NCI-H187 (cell line): ENCODE measurements at regions not wholly inside any gene's neighbourhood (a gene's known extent, or its start where the extent isn't known, plus 50 kb on each side); places are given as distances from the start of the nearest gene placed in this dataset.

Experiments used
- DNase-seq, 2 experiments: peaks; one replicate each; lab custom pipeline; 2025; lab: John Stamatoyannopoulos, UW

- DNase-seq = no peak
These were observed 765.0 kb downstream of the IGSF11 start for GRCh38 chr3:118269537-118270125.

DNA sequence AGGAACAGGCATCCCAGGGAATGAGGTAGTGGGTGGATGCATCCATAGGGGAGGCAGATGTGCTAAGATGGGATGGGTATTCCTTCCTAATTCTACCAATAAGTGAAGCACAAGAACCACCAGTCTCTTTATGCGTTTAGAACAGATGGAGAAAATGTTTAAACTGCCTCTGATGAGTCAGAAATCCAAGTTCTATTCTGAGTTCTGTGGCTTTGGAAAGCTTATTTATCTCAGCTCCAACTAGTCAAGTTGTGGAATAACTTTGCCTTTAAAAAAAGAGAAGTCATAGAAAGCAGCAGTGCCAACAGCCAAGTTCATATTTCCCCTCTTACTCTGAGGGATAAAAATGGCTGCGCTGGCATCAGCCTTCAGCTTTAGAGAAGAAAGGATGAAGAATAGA, 761.7 kb downstream of the IGSF11 start:
- DNase-seq = no peak

DNA sequence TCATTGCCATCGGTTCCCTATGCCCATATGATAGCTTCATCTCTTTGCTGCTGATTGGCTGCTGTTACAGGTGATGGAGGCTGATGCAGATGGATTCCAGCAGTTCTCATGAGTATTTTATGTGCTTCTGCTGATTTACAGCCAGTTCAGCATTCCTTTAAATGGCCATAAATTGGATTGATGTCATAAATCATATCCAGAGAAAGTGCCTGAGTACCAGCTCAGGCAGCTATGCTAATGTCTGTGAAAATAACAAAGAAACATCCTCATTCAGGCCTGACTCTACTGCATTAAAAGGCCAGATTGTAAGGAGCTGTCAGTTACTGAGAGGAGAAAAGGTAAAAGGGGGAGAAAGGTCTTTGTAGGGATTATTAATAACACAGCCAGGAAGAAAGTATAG, 756.8 kb downstream of the IGSF11 start:
- DNase-seq = no peak

DNA sequence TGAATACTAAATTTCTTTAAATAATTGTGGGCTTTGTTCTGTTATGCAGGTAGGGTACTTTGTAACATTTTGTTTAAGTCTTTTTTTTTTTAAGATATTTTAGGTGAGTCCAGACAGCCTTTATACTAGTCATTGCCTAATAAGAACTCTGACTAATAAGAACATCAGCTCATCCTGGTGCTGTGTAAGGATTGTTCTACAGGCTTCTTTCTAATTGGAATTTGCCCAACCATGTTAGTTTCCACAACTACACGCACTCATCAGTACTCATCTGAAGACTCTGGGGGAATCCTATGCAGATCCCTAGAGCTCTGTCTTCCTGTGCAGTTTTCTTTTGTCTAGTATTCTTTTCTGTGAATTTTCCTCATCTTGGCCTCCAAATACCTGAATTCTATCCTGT, 741.8 kb downstream of the IGSF11 start:
- DNase-seq = no peak

- no peak for DNase-seq
These were observed 736.5 kb downstream of the IGSF11 start for GRCh38 chr3:118298133-118298532.

- no peak for DNase-seq
These were observed 730.1 kb downstream of the IGSF11 start for GRCh38 chr3:118304557-118304956.

DNA sequence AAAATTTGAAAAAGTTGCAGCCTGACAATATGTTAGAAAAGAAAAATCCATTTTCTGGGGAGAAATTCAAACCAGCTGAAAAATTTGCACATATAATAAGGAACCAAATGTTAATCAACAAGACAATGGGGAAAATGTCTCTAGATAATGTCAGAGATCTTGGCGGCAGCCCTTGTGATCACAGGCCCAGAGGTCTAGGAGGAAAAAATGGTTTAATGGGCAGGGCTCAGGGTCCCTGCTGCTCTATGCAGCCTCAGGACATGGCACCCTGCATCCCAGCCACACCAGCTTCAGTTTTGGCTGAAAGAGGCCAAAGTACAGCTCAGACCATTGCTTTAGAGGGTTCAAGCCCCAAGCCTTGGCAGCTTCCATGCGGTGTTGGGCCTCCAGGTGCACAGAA, 701.9 kb downstream of the IGSF11 start:
- DNase-seq = no peak

DNA sequence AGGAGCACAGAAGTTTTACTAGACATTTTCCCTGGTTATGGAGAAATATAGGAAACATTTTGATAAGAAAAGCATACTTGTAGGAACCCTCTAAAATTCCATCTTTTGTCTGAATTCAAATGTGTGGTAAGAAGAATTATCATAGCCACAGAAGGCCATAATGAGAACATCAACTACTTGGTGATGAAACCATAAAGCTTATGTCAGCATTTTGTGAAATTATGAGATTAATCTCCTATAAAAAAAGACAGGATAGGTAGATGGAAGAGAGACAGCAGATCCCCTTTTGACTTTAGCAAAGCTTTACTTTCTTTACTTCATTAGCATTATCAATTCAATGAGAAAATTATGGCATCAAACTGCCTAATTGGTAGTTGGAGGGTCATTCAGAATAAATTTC, 697.0 kb downstream of the IGSF11 start:
- DNase-seq = no peak

GRCh38 chr3:118347396-118348168, 687.1 kb downstream of the IGSF11 start:
- DNase-seq = no peak

- no peak for DNase-seq
These were observed 686.5 kb downstream of the IGSF11 start for GRCh38 chr3:118348169-118348557.

DNA sequence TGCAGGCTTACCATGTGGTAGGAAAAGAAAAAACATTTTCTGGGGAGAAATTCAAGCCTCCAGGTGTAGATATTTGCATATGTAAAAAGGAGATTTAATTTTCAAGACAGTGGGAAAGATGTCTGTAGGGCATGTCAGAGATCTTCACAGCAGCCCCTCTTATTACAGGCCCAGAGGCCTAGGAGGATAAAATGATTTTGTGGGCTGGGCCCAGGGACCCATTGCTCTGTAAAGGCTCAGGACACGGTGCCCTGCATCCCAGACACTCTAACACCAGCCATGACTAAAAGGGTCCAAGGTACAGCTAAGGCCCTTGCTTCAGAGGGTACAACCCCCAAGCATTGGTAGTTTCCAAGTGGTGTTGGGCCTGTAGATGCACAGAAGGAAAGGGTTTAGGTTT, 680.1 kb downstream of the IGSF11 start:
- no peak for DNase-seq

DNA sequence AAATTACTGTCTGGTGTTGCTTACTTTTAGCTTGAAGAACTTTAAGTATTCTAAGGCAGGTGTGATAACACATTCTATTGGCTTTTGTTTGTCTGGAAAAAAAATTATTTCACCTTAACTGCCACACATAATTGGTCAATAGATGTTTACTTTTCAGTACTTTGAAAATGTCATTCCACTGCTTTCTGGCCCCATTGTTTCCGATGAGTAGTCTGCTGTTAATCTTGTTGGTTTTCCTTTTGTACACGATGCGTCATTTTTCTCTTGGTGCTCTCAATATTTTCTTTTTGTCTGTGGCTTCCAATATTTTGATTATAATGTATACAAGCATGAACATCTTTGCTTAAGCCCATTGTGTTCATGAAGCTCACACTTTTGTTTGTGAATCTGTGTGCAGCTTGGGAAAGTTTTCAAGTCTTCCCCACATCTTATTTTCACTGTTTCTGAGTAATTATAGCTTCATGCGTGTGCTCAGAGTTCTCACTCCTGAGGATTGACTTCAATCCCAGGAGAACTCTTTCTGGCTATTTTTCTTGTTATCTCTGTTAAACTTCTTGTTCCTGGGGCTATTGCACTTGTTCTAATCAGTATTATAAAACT, 664.7 kb downstream of the IGSF11 start:
- DNase-seq = no peak

DNA sequence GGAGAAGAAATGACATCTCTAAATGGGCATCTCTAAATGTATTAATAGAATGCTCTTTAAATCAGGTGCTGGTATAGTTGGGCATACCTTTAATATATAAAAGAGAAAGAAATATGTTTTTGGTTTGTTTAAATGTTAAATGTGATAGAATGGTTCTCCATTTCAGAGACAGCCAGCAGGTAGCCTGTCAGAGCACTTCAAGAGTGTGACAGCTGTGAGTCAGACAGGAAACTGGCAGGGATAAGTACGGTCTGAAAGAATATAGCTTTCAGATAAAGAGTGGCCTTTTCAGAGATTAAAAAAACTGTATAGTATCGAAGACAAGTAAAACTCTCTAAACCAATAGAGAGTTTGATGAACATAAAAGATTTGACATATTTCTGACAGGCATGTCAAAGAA, 654.1 kb downstream of the IGSF11 start:
- no peak for DNase-seq

- no peak for DNase-seq
These were observed 638.2 kb downstream of the IGSF11 start for GRCh38 chr3:118396491-118396890.

GRCh38 chr3:118400086-118400485, 634.6 kb downstream of the IGSF11 start:
- DNase-seq = no peak

DNA sequence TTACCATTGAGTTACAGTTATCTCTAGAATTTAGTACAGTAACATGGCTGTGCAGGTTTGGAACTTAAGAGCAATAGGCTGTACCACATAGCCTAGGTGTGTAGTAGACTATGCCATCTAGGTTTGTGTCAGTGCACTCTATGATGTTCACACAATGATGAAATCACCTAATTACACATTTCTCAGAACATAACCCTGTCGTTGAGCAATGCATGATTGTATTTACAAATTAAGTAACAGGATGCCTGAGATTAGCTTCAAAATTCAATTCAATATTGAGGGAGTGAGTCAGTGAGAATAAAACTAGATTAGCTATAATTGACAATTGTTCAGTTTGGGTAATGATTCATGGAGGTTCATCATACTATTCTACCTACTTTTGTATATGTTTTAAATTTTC, 633.8 kb downstream of the IGSF11 start:
- no peak for DNase-seq

- DNase-seq = no peak
These were observed 632.8 kb downstream of the IGSF11 start for GRCh38 chr3:118401887-118402286.

- DNase-seq = no peak
These were observed 631.7 kb downstream of the IGSF11 start for GRCh38 chr3:118402971-118403370.

DNA sequence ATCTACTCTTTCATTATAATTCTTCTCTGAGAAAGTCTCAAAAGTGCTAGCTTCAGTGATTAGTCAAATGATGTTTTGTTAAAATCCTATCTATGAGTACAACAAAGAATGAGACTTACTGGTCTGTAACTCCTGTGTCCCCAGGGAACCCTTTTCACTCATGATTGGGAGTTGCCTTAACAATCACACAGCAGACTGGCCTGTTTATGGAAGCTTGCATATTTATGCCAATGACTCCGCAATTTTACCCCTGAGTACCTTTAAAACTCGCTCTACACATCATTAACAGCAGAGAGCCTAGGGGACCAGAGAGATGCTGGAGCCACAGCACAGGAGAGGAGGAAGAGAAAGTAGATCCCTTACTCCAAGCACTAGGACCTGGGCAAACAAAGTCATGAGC, 628.1 kb downstream of the IGSF11 start:
- DNase-seq = no peak

DNA sequence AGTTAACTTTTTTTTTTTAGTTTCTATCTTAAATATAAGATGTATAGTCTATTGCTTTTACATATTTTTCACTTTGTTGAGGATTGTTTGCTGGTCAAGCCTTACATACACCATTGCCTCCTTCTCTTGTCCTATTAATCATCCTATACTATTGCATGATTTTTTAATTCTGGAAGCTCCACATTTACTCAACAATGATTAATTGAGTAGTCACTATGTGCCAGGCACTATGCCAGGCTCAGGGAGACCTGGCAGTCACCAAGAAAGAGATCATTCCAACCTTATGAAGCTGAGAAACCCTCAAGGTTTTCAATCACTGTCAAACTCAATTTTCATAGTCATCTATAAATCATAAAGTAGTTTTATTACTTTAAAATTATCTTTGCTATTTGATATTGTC, 626.2 kb downstream of the IGSF11 start:
- DNase-seq = no peak

DNA sequence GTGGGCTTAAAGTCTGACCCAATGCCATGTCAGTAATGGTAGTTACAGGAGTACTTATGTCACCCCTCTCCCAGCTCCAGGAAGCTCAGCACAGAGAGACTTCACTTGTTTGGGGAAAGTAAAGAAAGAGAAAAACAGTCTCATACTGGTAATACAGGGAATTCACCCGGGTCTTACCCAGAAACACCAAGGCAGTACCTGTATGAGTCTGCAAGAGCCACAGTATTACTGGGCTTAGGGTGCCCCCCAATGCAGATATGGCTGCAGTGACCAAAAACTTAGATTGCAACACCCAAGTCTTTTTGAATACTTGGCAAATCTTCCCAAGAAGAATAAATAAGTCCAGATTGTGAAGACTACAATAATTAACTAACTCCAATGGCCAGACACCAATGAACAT, 622.1 kb downstream of the IGSF11 start:
- no peak for DNase-seq

DNA sequence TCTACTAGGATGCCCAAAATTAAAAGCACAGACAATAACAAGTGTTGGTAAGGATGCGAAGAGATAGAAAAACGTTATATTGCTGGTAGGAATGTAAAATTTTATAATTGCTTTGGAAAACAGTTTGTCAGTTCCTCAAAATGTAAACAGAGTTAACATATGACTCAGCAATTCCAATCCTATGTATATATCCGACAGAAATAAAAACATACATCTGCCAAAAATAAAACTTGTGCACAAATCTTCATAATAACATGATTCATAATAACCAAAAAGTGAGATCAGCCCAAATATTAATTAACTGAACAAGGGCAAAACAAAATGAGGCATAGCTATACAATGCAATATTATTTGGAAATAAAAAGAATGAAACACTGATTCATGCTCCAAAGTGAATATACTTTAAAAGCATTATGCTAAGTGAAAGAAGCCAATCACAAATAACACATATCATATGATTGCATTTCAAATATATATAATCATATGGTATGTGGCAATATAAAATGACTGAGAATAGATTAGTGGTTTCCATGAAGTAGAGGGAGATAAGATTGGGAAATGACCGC, 609.3 kb downstream of the IGSF11 start:
- DNase-seq = no peak

DNA sequence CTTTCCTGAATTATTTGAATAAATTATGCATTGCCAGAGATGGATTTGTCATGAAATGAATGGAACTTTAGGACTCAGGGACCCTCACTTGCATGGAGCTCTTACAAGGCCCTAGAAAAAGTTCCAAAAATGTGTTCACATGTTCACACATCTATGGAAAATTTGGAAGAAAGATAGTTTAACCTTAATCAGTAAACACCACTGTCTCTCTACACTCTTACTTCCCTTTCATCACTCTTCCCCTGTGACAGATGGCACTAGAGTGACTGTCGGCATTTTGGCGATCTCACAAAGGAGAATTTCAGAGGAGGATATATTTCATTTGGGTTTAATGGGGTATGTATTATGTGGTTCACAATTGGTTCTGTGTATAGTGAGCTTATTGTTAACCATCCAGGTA, 600.8 kb downstream of the IGSF11 start:
- DNase-seq = no peak
